Astrocyte (in vitro differentiated cells and primary cell): ENCODE measurements at regions not wholly inside any gene's neighbourhood (a gene's known extent, or its start where the extent isn't known, plus 50 kb on each side); places are given as distances from the start of the nearest gene placed in this dataset.

ENCODE experiments used
- DNase-seq: peaks from one replicate; pipeline ENCODE4 v3.0.0-alpha.2; 2010; ENCODE audit warnings: low read depth
- FAIRE-seq: peaks from 2 replicates; lab custom pipeline; 2011; peaks lifted over from hg19 to GRCh38; lab: Jason Lieb, UNC
- H2AFZ ChIP-seq: 2 replicates; pipeline ENCODE4 v1.6.0; 2012; ENCODE audit warnings: low read depth, low read length, inconsistent platforms
- H3K27ac ChIP-seq: 2 replicates; pipeline ENCODE4 v1.5.1; 2011; ENCODE audit warnings: low read depth, low read length, inconsistent platforms
- H3K27me3 ChIP-seq: 2 replicates; pipeline ENCODE4 v1.6.0; 2011; ENCODE audit warnings: low read length, inconsistent platforms; ENCODE audit not compliant: insufficient read depth
- H3K36me3 ChIP-seq: 2 replicates; pipeline ENCODE4 v1.5.1; 2011; ENCODE audit warnings: low read length, inconsistent platforms; ENCODE audit not compliant: insufficient read depth
- H3K4me1 ChIP-seq: 2 replicates; pipeline ENCODE4 v1.5.1; 2011; ENCODE audit warnings: low read length, inconsistent platforms; ENCODE audit not compliant: insufficient read depth
- H3K4me2 ChIP-seq: 2 replicates; pipeline ENCODE4 v1.6.0; 2012; ENCODE audit warnings: low read length, inconsistent platforms
- H3K4me3 ChIP-seq: 2 replicates; pipeline ENCODE4 v1.5.1; 2011; ENCODE audit warnings: low read depth, mild to moderate bottlenecking, low read length, inconsistent platforms; ENCODE audit not compliant: insufficient read depth
- H3K79me2 ChIP-seq: 2 replicates; pipeline ENCODE4 v1.6.0; 2012; ENCODE audit warnings: mild to moderate bottlenecking, low read length, inconsistent platforms; ENCODE audit not compliant: insufficient read depth
- H3K9ac ChIP-seq: 2 replicates; pipeline ENCODE4 v1.6.0; 2012; ENCODE audit warnings: mild to moderate bottlenecking, low read length, inconsistent platforms
- H3K9me3 ChIP-seq: 2 replicates; pipeline ENCODE4 v1.5.1; 2012; ENCODE audit warnings: low read depth, mild to moderate bottlenecking, low read length, inconsistent platforms; ENCODE audit not compliant: insufficient read depth
- H4K20me1 ChIP-seq: 2 replicates; pipeline ENCODE4 v1.6.0; 2012; ENCODE audit warnings: low read length, inconsistent platforms; ENCODE audit not compliant: insufficient read depth
- H3K27ac Mint-ChIP-seq: one replicate; pipeline ENCODE4 v1.8.0; 2021; ENCODE audit warnings: mild to moderate bottlenecking, mixed read lengths; ENCODE audit not compliant: unreplicated experiment
- H3K27me3 Mint-ChIP-seq: one replicate; pipeline ENCODE4 v1.8.0; 2021; ENCODE audit warnings: low read depth, mixed read lengths; ENCODE audit not compliant: unreplicated experiment
- H3K36me3 Mint-ChIP-seq: one replicate; pipeline ENCODE4 v1.8.0; 2021; ENCODE audit warnings: low read depth, mixed read lengths; ENCODE audit not compliant: unreplicated experiment
- H3K4me1 Mint-ChIP-seq: one replicate; pipeline ENCODE4 v1.8.0; 2021; ENCODE audit warnings: low read depth, mixed read lengths; ENCODE audit not compliant: unreplicated experiment
- H3K4me3 Mint-ChIP-seq: one replicate; pipeline ENCODE4 v1.8.0; 2021; ENCODE audit warnings: mild to moderate bottlenecking, moderate library complexity, mixed read lengths; ENCODE audit not compliant: unreplicated experiment
- H3K9me3 Mint-ChIP-seq: one replicate; pipeline ENCODE4 v1.8.0; 2021; ENCODE audit warnings: mild to moderate bottlenecking, mixed read lengths; ENCODE audit not compliant: unreplicated experiment
- CTCF ChIP-seq: IDR thresholded peaks from 2 replicates; pipeline ENCODE4 v1.5.1; 2011; ENCODE audit warnings: low read depth, mild to moderate bottlenecking, inconsistent platforms, low read length, moderate library complexity; ENCODE audit not compliant: insufficient read depth
- EZH2 ChIP-seq: IDR thresholded peaks from 2 replicates; pipeline ENCODE4 v1.6.1; 2012; ENCODE audit warnings: mild to moderate bottlenecking, low read length, inconsistent platforms; ENCODE audit not compliant: insufficient read depth

DNA sequence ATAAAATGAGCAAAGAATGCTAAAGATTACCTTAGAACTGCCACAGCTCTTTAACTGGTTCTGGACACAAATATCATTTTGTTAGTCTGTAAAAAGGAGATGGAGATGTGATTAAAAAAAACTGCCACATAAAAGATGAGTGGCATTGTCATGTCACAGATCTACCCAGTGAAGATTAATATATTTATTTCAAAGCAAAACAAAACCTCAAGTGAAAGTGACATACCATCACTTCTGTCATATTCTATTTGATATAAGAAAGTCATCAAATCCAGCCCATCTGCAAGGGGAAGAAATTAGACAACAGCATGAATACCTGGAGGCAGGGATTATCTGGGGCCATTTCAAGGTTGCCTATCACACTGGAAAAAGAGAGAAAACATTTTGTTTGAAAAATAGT, 417.6 kb upstream of the LRRTM4 start:
- no peak overlapping the region for H3K9ac ChIP-seq
- H3K4me1 Mint-ChIP-seq: no peaks in the 10 kb centered on the region
- FAIRE-seq (no peak), DNase-seq (no peak)
- peaks cover 2% of the 10 kb centered on the region for H3K9me3 Mint-ChIP-seq
- no peak overlapping the region for H3K27ac Mint-ChIP-seq
- no peaks in the 10 kb centered on the region for H4K20me1 ChIP-seq
- H3K4me3 Mint-ChIP-seq: no peak overlapping the region
- no peaks in the 10 kb centered on the region for H3K27me3 Mint-ChIP-seq
- H2AFZ ChIP-seq: no peak overlapping the region
- H3K9me3 ChIP-seq: no peaks in the 10 kb centered on the region
- H3K27me3 ChIP-seq: no peaks in the 10 kb centered on the region
- H3K4me1 ChIP-seq: no peaks in the 10 kb centered on the region
- no peaks in the 10 kb centered on the region for H3K36me3 Mint-ChIP-seq
- TF ChIP-seq EZH2 (no peak), CTCF (no peak)
- H3K4me2 ChIP-seq: no peak overlapping the region
- no peak overlapping the region for H3K4me3 ChIP-seq
- H3K27ac ChIP-seq: no peak overlapping the region
- no peaks in the 10 kb centered on the region for H3K79me2 ChIP-seq
- H3K36me3 ChIP-seq: no peaks in the 10 kb centered on the region

GRCh38 chr2:77954931-77955330, 432.8 kb upstream of the LRRTM4 start:
- H3K4me3 Mint-ChIP-seq: no peak overlapping the region
- Histone ChIP-seq H2AFZ (no peak overlapping the region), H3K36me3 (no peaks in the 10 kb centered on the region), H3K4me2 (no peak overlapping the region), H3K4me1 (no peaks in the 10 kb centered on the region), H4K20me1 (no peaks in the 10 kb centered on the region), H3K79me2 (no peaks in the 10 kb centered on the region), H3K9ac (no peak overlapping the region), H3K27me3 (no peaks in the 10 kb centered on the region), H3K27ac (no peak overlapping the region), H3K4me3 (no peak overlapping the region), H3K9me3 (no peaks in the 10 kb centered on the region)
- no peak overlapping the region for H3K27ac Mint-ChIP-seq
- no peaks in the 10 kb centered on the region for H3K4me1 Mint-ChIP-seq
- FAIRE-seq (no peak), DNase-seq (no peak)
- TF ChIP-seq EZH2 (no peak), CTCF (no peak)
- no peaks in the 10 kb centered on the region for H3K9me3 Mint-ChIP-seq
- no peaks in the 10 kb centered on the region for H3K36me3 Mint-ChIP-seq
- no peaks in the 10 kb centered on the region for H3K27me3 Mint-ChIP-seq

- no peak for TF ChIP-seq EZH2
- no peak for TF ChIP-seq CTCF
- no peak overlapping the region for H2AFZ ChIP-seq
- FAIRE-seq (no peak), DNase-seq (no peak)
- H3K4me1 Mint-ChIP-seq: no peaks in the 10 kb centered on the region
- peaks cover 2% of the 10 kb centered on the region for H3K9me3 Mint-ChIP-seq
- H3K79me2 ChIP-seq: no peaks in the 10 kb centered on the region
- no peak overlapping the region for H3K9ac ChIP-seq
- no peak overlapping the region for H3K4me3 ChIP-seq
- H3K27ac ChIP-seq: no peak overlapping the region
- no peaks in the 10 kb centered on the region for H3K36me3 Mint-ChIP-seq
- no peaks in the 10 kb centered on the region for H3K4me1 ChIP-seq
- no peak overlapping the region for H3K27ac Mint-ChIP-seq
- H3K27me3 ChIP-seq: no peaks in the 10 kb centered on the region
- no peaks in the 10 kb centered on the region for H3K36me3 ChIP-seq
- no peak overlapping the region for H3K4me2 ChIP-seq
- H3K27me3 Mint-ChIP-seq: no peaks in the 10 kb centered on the region
- no peak overlapping the region for H3K4me3 Mint-ChIP-seq
- no peaks in the 10 kb centered on the region for H4K20me1 ChIP-seq
- H3K9me3 ChIP-seq: no peaks in the 10 kb centered on the region
Observed at GRCh38 chr2:77962943-77963342, 440.8 kb upstream of the LRRTM4 start.
